ENCODE measurements at regions not wholly inside any gene's neighbourhood (a gene's known extent, or its start where the extent isn't known, plus 50 kb on each side); places are given as distances from the start of the nearest gene placed in this dataset.

- Histone ChIP-seq H3K27me3 (ENCODE audit: control insufficient read depth, insufficient read depth, low read length) (no peaks in the 10 kb centered on the region), H3K4me1 (ENCODE audit: control insufficient read depth, insufficient read depth, low read length) (peaks cover 4% of the 10 kb centered on the region), H3K27ac (ENCODE audit: low read length) (no peak overlapping the region), H3K9me3 (ENCODE audit: control insufficient read depth, insufficient read depth, low read length) (no peaks in the 10 kb centered on the region), H3K36me3 (ENCODE audit: control insufficient read depth, insufficient read depth, low read length) (no peaks in the 10 kb centered on the region), H3K4me3 (ENCODE audit: low read length) (no peak overlapping the region)
- no CpG with 5 or more reads among the region's 6 CpGs for WGBS (ENCODE audit: insufficient coverage, insufficient read length)
- DNase-seq (ENCODE audit: low read depth, low spot score): no peak
Measured at GRCh38 chr6:44650495-44650894, 263.0 kb downstream of the CDC5L start.

- Histone ChIP-seq H3K4me1 (ENCODE audit: control insufficient read depth, insufficient read depth, low read length) (peaks cover 4% of the 10 kb centered on the region), H3K36me3 (ENCODE audit: control insufficient read depth, insufficient read depth, low read length) (no peaks in the 10 kb centered on the region), H3K27ac (ENCODE audit: low read length) (no peak overlapping the region), H3K27me3 (ENCODE audit: control insufficient read depth, insufficient read depth, low read length) (no peaks in the 10 kb centered on the region), H3K4me3 (ENCODE audit: low read length) (no peak overlapping the region), H3K9me3 (ENCODE audit: control insufficient read depth, insufficient read depth, low read length) (no peaks in the 10 kb centered on the region)
- no peak for DNase-seq (ENCODE audit: low read depth, low spot score)
- WGBS (ENCODE audit: insufficient coverage, insufficient read length): no CpG with 5 or more reads among the region's 5 CpGs
Measured at GRCh38 chr6:44650947-44651346, 263.4 kb downstream of the CDC5L start.

GRCh38 chr6:44651604-44652003, 264.1 kb downstream of the CDC5L start:
- Histone ChIP-seq H3K27me3 (ENCODE audit: control insufficient read depth, insufficient read depth, low read length) (no peaks in the 10 kb centered on the region), H3K4me1 (ENCODE audit: control insufficient read depth, insufficient read depth, low read length) (peaks cover 4% of the 10 kb centered on the region), H3K4me3 (ENCODE audit: low read length) (no peak overlapping the region), H3K36me3 (ENCODE audit: control insufficient read depth, insufficient read depth, low read length) (no peaks in the 10 kb centered on the region), H3K27ac (ENCODE audit: low read length) (no peak overlapping the region), H3K9me3 (ENCODE audit: control insufficient read depth, insufficient read depth, low read length) (no peaks in the 10 kb centered on the region)
- DNase-seq (ENCODE audit: low read depth, low spot score): no peak
- no CpG with 5 or more reads among the region's 15 CpGs for WGBS (ENCODE audit: insufficient coverage, insufficient read length)

- no CpG with 5 or more reads among the region's 1 CpG for WGBS (ENCODE audit: insufficient coverage, insufficient read length)
- Histone ChIP-seq H3K27ac (ENCODE audit: low read length) (no peak overlapping the region), H3K4me1 (ENCODE audit: control insufficient read depth, insufficient read depth, low read length) (peaks cover 4% of the 10 kb centered on the region), H3K4me3 (ENCODE audit: low read length) (no peak overlapping the region), H3K9me3 (ENCODE audit: control insufficient read depth, insufficient read depth, low read length) (no peaks in the 10 kb centered on the region), H3K36me3 (ENCODE audit: control insufficient read depth, insufficient read depth, low read length) (no peaks in the 10 kb centered on the region), H3K27me3 (ENCODE audit: control insufficient read depth, insufficient read depth, low read length) (no peaks in the 10 kb centered on the region)
- no peak for DNase-seq (ENCODE audit: low read depth, low spot score)
Measured at GRCh38 chr6:44652547-44652946, 265.0 kb downstream of the CDC5L start.

GRCh38 chr6:44653091-44653490, 265.6 kb downstream of the CDC5L start:
- DNase-seq (ENCODE audit: low read depth, low spot score): no peak
- WGBS (ENCODE audit: insufficient coverage, insufficient read length): no CpG with 5 or more reads among the region's 3 CpGs
- Histone ChIP-seq H3K27ac (ENCODE audit: low read length) (no peak overlapping the region), H3K27me3 (ENCODE audit: control insufficient read depth, insufficient read depth, low read length) (no peaks in the 10 kb centered on the region), H3K9me3 (ENCODE audit: control insufficient read depth, insufficient read depth, low read length) (no peaks in the 10 kb centered on the region), H3K36me3 (ENCODE audit: control insufficient read depth, insufficient read depth, low read length) (no peaks in the 10 kb centered on the region), H3K4me1 (ENCODE audit: control insufficient read depth, insufficient read depth, low read length) (peaks cover 4% of the 10 kb centered on the region), H3K4me3 (ENCODE audit: low read length) (no peak overlapping the region)

GRCh38 chr6:44653761-44654218, 266.3 kb downstream of the CDC5L start:
- WGBS (ENCODE audit: insufficient coverage, insufficient read length): no CpG with 5 or more reads among the region's 10 CpGs
- H3K4me3 ChIP-seq (ENCODE audit: low read length): no peak overlapping the region
- no peaks in the 10 kb centered on the region for H3K36me3 ChIP-seq (ENCODE audit: control insufficient read depth, insufficient read depth, low read length)
- H3K4me1 ChIP-seq (ENCODE audit: control insufficient read depth, insufficient read depth, low read length): peaks cover 4% of the 10 kb centered on the region
- no peaks in the 10 kb centered on the region for H3K27me3 ChIP-seq (ENCODE audit: control insufficient read depth, insufficient read depth, low read length)
- no peak overlapping the region for H3K27ac ChIP-seq (ENCODE audit: low read length)
- no peak for DNase-seq (ENCODE audit: low read depth, low spot score)
- H3K9me3 ChIP-seq (ENCODE audit: control insufficient read depth, insufficient read depth, low read length): no peaks in the 10 kb centered on the region

- no peaks in the 10 kb centered on the region for H3K36me3 ChIP-seq (ENCODE audit: control insufficient read depth, insufficient read depth, low read length)
- peaks cover 4% of the 10 kb centered on the region for H3K4me1 ChIP-seq (ENCODE audit: control insufficient read depth, insufficient read depth, low read length)
- H3K27ac ChIP-seq (ENCODE audit: low read length): no peak overlapping the region
- H3K27me3 ChIP-seq (ENCODE audit: control insufficient read depth, insufficient read depth, low read length): no peaks in the 10 kb centered on the region
- WGBS (ENCODE audit: insufficient coverage, insufficient read length): no CpG with 5 or more reads among the region's 26 CpGs
- no peak overlapping the region for H3K4me3 ChIP-seq (ENCODE audit: low read length)
- H3K9me3 ChIP-seq (ENCODE audit: control insufficient read depth, insufficient read depth, low read length): no peaks in the 10 kb centered on the region
- DNase-seq (ENCODE audit: low read depth, low spot score): peak; percentile 81
Measured at GRCh38 chr6:44655412-44656342, 268.2 kb downstream of the CDC5L start.

GRCh38 chr6:44656691-44657090, 269.2 kb downstream of the CDC5L start:
- Histone ChIP-seq H3K27ac (ENCODE audit: low read length) (no peak overlapping the region), H3K4me3 (ENCODE audit: low read length) (no peak overlapping the region), H3K36me3 (ENCODE audit: control insufficient read depth, insufficient read depth, low read length) (no peaks in the 10 kb centered on the region), H3K27me3 (ENCODE audit: control insufficient read depth, insufficient read depth, low read length) (no peaks in the 10 kb centered on the region), H3K4me1 (ENCODE audit: control insufficient read depth, insufficient read depth, low read length) (peaks cover 5% of the 10 kb centered on the region), H3K9me3 (ENCODE audit: control insufficient read depth, insufficient read depth, low read length) (no peaks in the 10 kb centered on the region)
- DNase-seq (ENCODE audit: low read depth, low spot score): no peak
- no CpG with 5 or more reads among the region's 6 CpGs for WGBS (ENCODE audit: insufficient coverage, insufficient read length)

- no CpG with 5 or more reads among the region's 10 CpGs for WGBS (ENCODE audit: insufficient coverage, insufficient read length)
- Histone ChIP-seq H3K27ac (ENCODE audit: low read length) (no peak overlapping the region), H3K36me3 (ENCODE audit: control insufficient read depth, insufficient read depth, low read length) (no peaks in the 10 kb centered on the region), H3K4me3 (ENCODE audit: low read length) (no peak overlapping the region), H3K4me1 (ENCODE audit: control insufficient read depth, insufficient read depth, low read length) (peaks cover 5% of the 10 kb centered on the region), H3K9me3 (ENCODE audit: control insufficient read depth, insufficient read depth, low read length) (no peaks in the 10 kb centered on the region), H3K27me3 (ENCODE audit: control insufficient read depth, insufficient read depth, low read length) (no peaks in the 10 kb centered on the region)
- DNase-seq (ENCODE audit: low read depth, low spot score): no peak
Measured at GRCh38 chr6:44657206-44657819, 269.8 kb downstream of the CDC5L start.

- H3K4me1 ChIP-seq (ENCODE audit: control insufficient read depth, insufficient read depth, low read length): peaks cover 8% of the 10 kb centered on the region; the same call in 1 of the 2 replicates
Measured at GRCh38 chr6:44658571-44658970, 271.1 kb downstream of the CDC5L start.

More at GRCh38 chr6:44658571-44658970, 271.1 kb downstream of the CDC5L start:
- Histone ChIP-seq H3K36me3 (ENCODE audit: control insufficient read depth, insufficient read depth, low read length) (no peaks in the 10 kb centered on the region), H3K4me3 (ENCODE audit: low read length) (no peak overlapping the region), H3K27me3 (ENCODE audit: control insufficient read depth, insufficient read depth, low read length) (no peaks in the 10 kb centered on the region), H3K9me3 (ENCODE audit: control insufficient read depth, insufficient read depth, low read length) (no peaks in the 10 kb centered on the region), H3K27ac (ENCODE audit: low read length) (no peak overlapping the region)
- DNase-seq (ENCODE audit: low read depth, low spot score): no peak

All from iPS DF 6.9 (cell line).